Breast epithelium (tissue), 3 donors: ENCODE measurements at regions not wholly inside any gene's neighbourhood (a gene's known extent, or its start where the extent isn't known, plus 50 kb on each side); places are given as distances from the start of the nearest gene placed in this dataset.
"Not testable (repeated sequence)": the region's sequence is repeated elsewhere in the genome, so short reads cannot be mapped to it uniquely, and the experiment has no call there.

Experiments
- CTCF ChIP-seq, 3 donors: fragments of 450-650 bp; IDR thresholded peaks; one replicate each; pipeline ENCODE4 v1.5.1; 2016 to 2017; ENCODE audit warnings: antibody characterized with exemption in 3 of 3, mild to moderate bottlenecking in 3 of 3, moderate library complexity in 3 of 3
- POLR2A ChIP-seq: fragments of 450-650 bp; IDR thresholded peaks from one replicate; pipeline ENCODE4 v1.6.1; 2016; ENCODE audit warnings: antibody characterized with exemption, mild to moderate bottlenecking, moderate library complexity
- POLR2AphosphoS5 ChIP-seq, 3 donors: sonication (generic); formaldehyde crosslinking; IDR thresholded peaks; one replicate each; pipeline ENCODE4 v1.6.1; 2017; ENCODE audit warnings: antibody characterized with exemption in 3 of 3

GRCh38 chr10:90250784-90251183 lies 549.4 kb downstream of the KIF20B start:
- not testable (repeated sequence) for TF ChIP-seq CTCF (IDR thresholded peaks at IDR 0.05); POLR2A; POLR2AphosphoS5 (IDR thresholded peaks at IDR 0.05)
